ENCODE measurements at regions not wholly inside any gene's neighbourhood (a gene's known extent, or its start where the extent isn't known, plus 50 kb on each side); places are given as distances from the start of the nearest gene placed in this dataset.

GRCh38 chr2:3099145-3099859, 278.3 kb downstream of the EIPR1 start:
- no peak for DNase-seq

- DNase-seq = no peak
Observed at GRCh38 chr2:3098231-3098630, 279.4 kb downstream of the EIPR1 start.

- DNase-seq = no peak
Observed at GRCh38 chr2:3097804-3098203, 279.8 kb downstream of the EIPR1 start.

- no peak for DNase-seq
Observed at GRCh38 chr2:3094999-3095958, 282.3 kb downstream of the EIPR1 start.

GRCh38 chr2:3094318-3094717, 283.3 kb downstream of the EIPR1 start:
- no peak for DNase-seq

- DNase-seq = no peak
Observed at GRCh38 chr2:3091696-3092095, 285.9 kb downstream of the EIPR1 start.

- no peak for DNase-seq
Observed at GRCh38 chr2:3082705-3083104, 294.9 kb downstream of the EIPR1 start.

- no peak for DNase-seq
Observed at GRCh38 chr2:3079959-3080948, 297.4 kb downstream of the EIPR1 start.

GRCh38 chr2:3079466-3079865, 298.2 kb downstream of the EIPR1 start:
- no peak for DNase-seq

- DNase-seq = no peak
Observed at GRCh38 chr2:3078684-3079083, 298.9 kb downstream of the EIPR1 start.

- DNase-seq = no peak
Observed at GRCh38 chr2:3076848-3077642, 300.6 kb downstream of the EIPR1 start.

GRCh38 chr2:3075991-3076340, 301.7 kb downstream of the EIPR1 start:
- no peak for DNase-seq

- DNase-seq = no peak
Observed at GRCh38 chr2:3075316-3075990, 302.2 kb downstream of the EIPR1 start.

GRCh38 chr2:3073704-3074103, 303.9 kb downstream of the EIPR1 start:
- DNase-seq = no peak

GRCh38 chr2:3073041-3073595, 304.5 kb downstream of the EIPR1 start:
- no peak for DNase-seq

GRCh38 chr2:3071685-3072263, 305.8 kb downstream of the EIPR1 start:
- DNase-seq = no peak

GRCh38 chr2:3066831-3067230, 310.8 kb downstream of the EIPR1 start:
- no peak for DNase-seq

- no peak for DNase-seq
Observed at GRCh38 chr2:3065928-3066327, 311.7 kb downstream of the EIPR1 start.

- DNase-seq = no peak
Observed at GRCh38 chr2:3062476-3063260, 314.9 kb downstream of the EIPR1 start.

GRCh38 chr2:3060049-3060448, 317.6 kb downstream of the EIPR1 start:
- no peak for DNase-seq

All from stimulated activated CD4-positive, alpha-beta T cell treated with anti-CD3 and anti-CD28 coated beads, Interleukin-12 subunit alpha, Interleukin-12 subunit beta, amount 100 ng/mL, for 4 hours (primary cell).